ENCODE measurements at regions not wholly inside any gene's neighbourhood (a gene's known extent, or its start where the extent isn't known, plus 50 kb on each side); places are given as distances from the start of the nearest gene placed in this dataset.

GRCh38 chr7:45235905-45236304, 78.3 kb downstream of the RAMP3 start:
- no peak for DNase-seq (ENCODE audit: low read depth)

- DNase-seq (ENCODE audit: low read depth) = peak; percentile 46
These were observed 79.1 kb downstream of the RAMP3 start for GRCh38 chr7:45236666-45237065.

- DNase-seq (ENCODE audit: low read depth) = no peak
These were observed 80.3 kb downstream of the RAMP3 start for GRCh38 chr7:45237788-45238461.

GRCh38 chr7:45238806-45239205, 81.2 kb downstream of the RAMP3 start:
- no peak for DNase-seq (ENCODE audit: low read depth)

- DNase-seq (ENCODE audit: low read depth) = peak; percentile 69
These were observed 81.9 kb downstream of the RAMP3 start for GRCh38 chr7:45239486-45239885.

- DNase-seq (ENCODE audit: low read depth) = no peak
These were observed 82.7 kb downstream of the RAMP3 start for GRCh38 chr7:45240273-45240771.

- no peak for DNase-seq (ENCODE audit: low read depth)
These were observed 83.3 kb downstream of the RAMP3 start for GRCh38 chr7:45240926-45241325.

- no peak for DNase-seq (ENCODE audit: low read depth)
These were observed 83.9 kb downstream of the RAMP3 start for GRCh38 chr7:45241339-45242109.

GRCh38 chr7:45242261-45242660, 84.7 kb downstream of the RAMP3 start:
- DNase-seq (ENCODE audit: low read depth) = no peak

GRCh38 chr7:45242698-45243097, 85.1 kb downstream of the RAMP3 start:
- no peak for DNase-seq (ENCODE audit: low read depth)

GRCh38 chr7:45244981-45245380, 87.4 kb downstream of the RAMP3 start:
- no peak for DNase-seq (ENCODE audit: low read depth)

GRCh38 chr7:45246339-45246738, 88.7 kb downstream of the RAMP3 start:
- DNase-seq (ENCODE audit: low read depth) = no peak

- DNase-seq (ENCODE audit: low read depth) = no peak
These were observed 94.7 kb downstream of the RAMP3 start for GRCh38 chr7:45252248-45252647.

GRCh38 chr7:45252857-45253256, 95.3 kb downstream of the RAMP3 start:
- no peak for DNase-seq (ENCODE audit: low read depth)

GRCh38 chr7:45253368-45253767, 95.8 kb downstream of the RAMP3 start:
- DNase-seq (ENCODE audit: low read depth) = no peak

GRCh38 chr7:45255187-45255586, 97.6 kb downstream of the RAMP3 start:
- no peak for DNase-seq (ENCODE audit: low read depth)

- DNase-seq (ENCODE audit: low read depth) = no peak
These were observed 98.7 kb downstream of the RAMP3 start for GRCh38 chr7:45256309-45256708.

GRCh38 chr7:45256775-45257174, 99.2 kb downstream of the RAMP3 start:
- no peak for DNase-seq (ENCODE audit: low read depth)

GRCh38 chr7:45257284-45257683, 99.7 kb downstream of the RAMP3 start:
- DNase-seq (ENCODE audit: low read depth) = no peak

- DNase-seq (ENCODE audit: low read depth) = no peak
These were observed 101.1 kb downstream of the RAMP3 start for GRCh38 chr7:45258533-45259226.

GRCh38 chr7:45259227-45259596, 101.6 kb downstream of the RAMP3 start:
- no peak for DNase-seq (ENCODE audit: low read depth)

- DNase-seq (ENCODE audit: low read depth) = no peak
These were observed 102.5 kb downstream of the RAMP3 start for GRCh38 chr7:45259966-45260646.

All from GM04504 (cell line).